Endothelial cell (in vitro differentiated cells): ENCODE measurements at regions not wholly inside any gene's neighbourhood (a gene's known extent, or its start where the extent isn't known, plus 50 kb on each side); places are given as distances from the start of the nearest gene placed in this dataset.
"Not testable (repeated sequence)": the region's sequence is repeated elsewhere in the genome, so short reads cannot be mapped to it uniquely, and the experiment has no call there.

Experiments used
- DNase-seq: peaks from one replicate; pipeline ENCODE4 v3.0.0; 2021; ENCODE audit warnings: low spot score
- H3K27ac Mint-ChIP-seq: one replicate; pipeline ENCODE4 v1.8.0; 2021; ENCODE audit warnings: mixed read lengths, inconsistent platforms; ENCODE audit not compliant: unreplicated experiment
- H3K27me3 Mint-ChIP-seq: one replicate; pipeline ENCODE4 v1.8.0; 2021; ENCODE audit warnings: mild to moderate bottlenecking, moderate library complexity, mixed read lengths, inconsistent platforms; ENCODE audit not compliant: unreplicated experiment
- H3K36me3 Mint-ChIP-seq: one replicate; pipeline ENCODE4 v1.8.0; 2021; ENCODE audit warnings: mild to moderate bottlenecking, low read depth, mixed read lengths, inconsistent platforms; ENCODE audit not compliant: unreplicated experiment
- H3K4me1 Mint-ChIP-seq: one replicate; pipeline ENCODE4 v1.8.0; 2021; ENCODE audit warnings: mild to moderate bottlenecking, mixed read lengths, inconsistent platforms; ENCODE audit not compliant: unreplicated experiment
- H3K4me3 Mint-ChIP-seq: one replicate; pipeline ENCODE4 v1.8.0; 2021; ENCODE audit warnings: mild to moderate bottlenecking, mixed read lengths, inconsistent platforms; ENCODE audit not compliant: unreplicated experiment
- H3K9me3 Mint-ChIP-seq: one replicate; pipeline ENCODE4 v1.8.0; 2021; ENCODE audit warnings: mixed read lengths, inconsistent platforms; ENCODE audit not compliant: unreplicated experiment
- TF ChIP-seq, protein P1 (sequence below): fragments of 200-600 bp; sonication (generic); IDR thresholded peaks from one replicate; pipeline ENCODE4 v1.5.0; 2021; ENCODE audit warnings: antibody characterized with exemption; ENCODE audit not compliant: unreplicated experiment

DNA sequence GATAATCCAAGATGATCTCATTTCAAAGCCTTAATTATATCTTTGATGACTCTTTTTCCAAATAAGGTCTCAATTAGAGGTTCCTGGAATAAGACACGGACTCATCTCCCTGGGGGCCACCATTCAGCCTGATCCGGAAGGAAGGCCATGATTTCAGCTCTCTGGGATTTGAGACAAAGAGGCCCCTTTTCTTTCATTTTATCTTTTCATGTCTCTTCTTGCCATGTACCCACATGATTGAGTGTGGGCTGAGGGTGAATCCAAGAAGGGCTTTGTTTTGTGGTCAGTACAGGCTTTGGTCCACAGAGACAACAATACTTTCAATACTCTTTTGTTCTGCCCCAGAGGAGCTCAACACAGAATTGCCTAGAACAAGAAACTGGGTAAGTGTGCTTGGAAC, 261.2 kb downstream of the TRIML1 start:
- H3K27ac Mint-ChIP-seq: no peak overlapping the region
- H3K36me3 Mint-ChIP-seq: no peaks in the 10 kb centered on the region
- TF ChIP-seq, protein P1, sequence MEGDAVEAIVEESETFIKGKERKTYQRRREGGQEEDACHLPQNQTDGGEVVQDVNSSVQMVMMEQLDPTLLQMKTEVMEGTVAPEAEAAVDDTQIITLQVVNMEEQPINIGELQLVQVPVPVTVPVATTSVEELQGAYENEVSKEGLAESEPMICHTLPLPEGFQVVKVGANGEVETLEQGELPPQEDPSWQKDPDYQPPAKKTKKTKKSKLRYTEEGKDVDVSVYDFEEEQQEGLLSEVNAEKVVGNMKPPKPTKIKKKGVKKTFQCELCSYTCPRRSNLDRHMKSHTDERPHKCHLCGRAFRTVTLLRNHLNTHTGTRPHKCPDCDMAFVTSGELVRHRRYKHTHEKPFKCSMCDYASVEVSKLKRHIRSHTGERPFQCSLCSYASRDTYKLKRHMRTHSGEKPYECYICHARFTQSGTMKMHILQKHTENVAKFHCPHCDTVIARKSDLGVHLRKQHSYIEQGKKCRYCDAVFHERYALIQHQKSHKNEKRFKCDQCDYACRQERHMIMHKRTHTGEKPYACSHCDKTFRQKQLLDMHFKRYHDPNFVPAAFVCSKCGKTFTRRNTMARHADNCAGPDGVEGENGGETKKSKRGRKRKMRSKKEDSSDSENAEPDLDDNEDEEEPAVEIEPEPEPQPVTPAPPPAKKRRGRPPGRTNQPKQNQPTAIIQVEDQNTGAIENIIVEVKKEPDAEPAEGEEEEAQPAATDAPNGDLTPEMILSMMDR: no peak
- no peaks in the 10 kb centered on the region for H3K27me3 Mint-ChIP-seq
- peaks cover 4% of the 10 kb centered on the region for H3K9me3 Mint-ChIP-seq
- H3K4me3 Mint-ChIP-seq: no peak overlapping the region
- no peaks in the 10 kb centered on the region for H3K4me1 Mint-ChIP-seq
- no peak for DNase-seq

GRCh38 chr4:188403272-188403671, 264.0 kb downstream of the TRIML1 start:
- H3K27ac Mint-ChIP-seq: no peak overlapping the region
- H3K4me1 Mint-ChIP-seq: no peaks in the 10 kb centered on the region
- H3K27me3 Mint-ChIP-seq: no peaks in the 10 kb centered on the region
- DNase-seq: no peak
- TF ChIP-seq, protein P1: no peak
- no peaks in the 10 kb centered on the region for H3K36me3 Mint-ChIP-seq
- no peak overlapping the region for H3K4me3 Mint-ChIP-seq
- H3K9me3 Mint-ChIP-seq: peaks cover 4% of the 10 kb centered on the region

- H3K4me1 Mint-ChIP-seq, H3K9me3 Mint-ChIP-seq, DNase-seq, H3K27ac Mint-ChIP-seq, H3K36me3 Mint-ChIP-seq, H3K27me3 Mint-ChIP-seq, H3K4me3 Mint-ChIP-seq: not testable (repeated sequence)
Observed at GRCh38 chr4:188405071-188405835, 266.0 kb downstream of the TRIML1 start.

DNA sequence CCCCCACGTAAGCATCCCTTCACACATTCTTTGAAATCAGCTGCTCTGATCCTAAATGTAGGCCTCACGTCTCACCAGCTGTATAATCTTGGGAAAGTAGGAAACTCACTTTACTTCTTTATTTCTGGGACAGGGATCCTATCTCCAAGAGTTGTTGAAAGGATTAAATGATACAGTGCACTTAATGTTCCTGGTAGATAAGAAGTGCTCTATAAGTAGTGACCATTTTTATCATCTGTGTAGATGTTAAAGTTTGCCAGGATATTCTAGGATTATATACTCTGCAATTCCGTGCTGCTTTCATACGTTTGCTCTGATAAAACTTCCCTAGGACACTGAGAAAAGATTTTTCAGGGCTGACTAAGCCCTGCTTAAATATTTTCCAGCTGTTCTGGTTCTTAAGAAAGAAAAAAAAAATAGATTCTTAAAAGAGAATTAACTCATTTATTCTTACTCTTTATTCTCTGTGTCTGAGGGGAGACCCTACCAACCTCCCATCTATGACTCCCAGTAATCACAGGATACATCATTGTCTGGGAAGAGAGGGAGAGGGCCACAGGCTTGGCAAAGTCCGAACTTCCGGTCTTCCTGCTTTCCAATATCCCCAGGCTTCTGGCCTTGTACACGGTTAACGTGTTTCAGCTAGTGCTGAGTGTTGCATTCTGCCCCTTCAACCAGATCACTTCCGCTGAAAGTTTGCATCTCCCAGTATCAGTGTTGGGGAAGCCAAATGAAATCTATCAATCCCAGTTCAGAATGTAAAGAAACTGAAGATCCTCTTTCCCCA, 269.2 kb downstream of the TRIML1 start:
- H3K36me3 Mint-ChIP-seq: no peaks in the 10 kb centered on the region
- no peak overlapping the region for H3K27ac Mint-ChIP-seq
- no peaks in the 10 kb centered on the region for H3K4me1 Mint-ChIP-seq
- no peaks in the 10 kb centered on the region for H3K27me3 Mint-ChIP-seq
- no peaks in the 10 kb centered on the region for H3K9me3 Mint-ChIP-seq
- no peak overlapping the region for H3K4me3 Mint-ChIP-seq
- DNase-seq: no peak
- TF ChIP-seq, protein P1: no peak

GRCh38 chr4:188409851-188410250, 270.6 kb downstream of the TRIML1 start:
- Mint-ChIP-seq H3K27me3 (no peaks in the 10 kb centered on the region), H3K36me3 (no peaks in the 10 kb centered on the region), H3K27ac (no peak overlapping the region), H3K4me3 (no peak overlapping the region), H3K4me1 (no peaks in the 10 kb centered on the region), H3K9me3 (no peaks in the 10 kb centered on the region)
- no peak for DNase-seq
- TF ChIP-seq, protein P1: no peak
